DMS114 treated with DMSO at 0.1 percent for 48 hours (cell line): ENCODE measurements at regions not wholly inside any gene's neighbourhood (a gene's known extent, or its start where the extent isn't known, plus 50 kb on each side); places are given as distances from the start of the nearest gene placed in this dataset.
"Not testable (repeated sequence)": the region's sequence is repeated elsewhere in the genome, so short reads cannot be mapped to it uniquely, and the experiment has no call there.

Experiments used
- DNase-seq: peaks from one replicate; lab custom pipeline; 2025; ENCODE audit not compliant: unreplicated experiment; lab: John Stamatoyannopoulos, UW

GRCh38 chr1:187038784-187039183 is 210.0 kb downstream of the PLA2G4A start:
- DNase-seq: no peak

GRCh38 chr1:187041104-187041503 is 212.4 kb downstream of the PLA2G4A start:
- DNase-seq: no peak

- DNase-seq: no peak
Measured at GRCh38 chr1:187042538-187042937, 213.8 kb downstream of the PLA2G4A start.

- not testable (repeated sequence) for DNase-seq
Measured at GRCh38 chr1:187043433-187043832, 214.7 kb downstream of the PLA2G4A start.

GRCh38 chr1:187044411-187044810 is 215.7 kb downstream of the PLA2G4A start:
- DNase-seq: no peak

GRCh38 chr1:187045371-187045770 is 216.6 kb downstream of the PLA2G4A start:
- no peak for DNase-seq

- DNase-seq: no peak
Measured at GRCh38 chr1:187046293-187046692, 217.5 kb downstream of the PLA2G4A start.

- DNase-seq: no peak
Measured at GRCh38 chr1:187047298-187047697, 218.5 kb downstream of the PLA2G4A start.

- DNase-seq: peak; percentile 59
Measured at GRCh38 chr1:187051618-187052232, 223.0 kb downstream of the PLA2G4A start.

- DNase-seq: no peak
Measured at GRCh38 chr1:187053876-187054275, 225.1 kb downstream of the PLA2G4A start.

GRCh38 chr1:187054862-187055757 is 226.4 kb downstream of the PLA2G4A start:
- DNase-seq: no peak

- no peak for DNase-seq
Measured at GRCh38 chr1:187063271-187063670, 234.5 kb downstream of the PLA2G4A start.

- no peak for DNase-seq
Measured at GRCh38 chr1:187067160-187067559, 238.4 kb downstream of the PLA2G4A start.

GRCh38 chr1:187070076-187070475 is 241.3 kb downstream of the PLA2G4A start:
- DNase-seq: no peak

GRCh38 chr1:187072262-187073034 is 243.7 kb downstream of the PLA2G4A start:
- DNase-seq: not testable (repeated sequence)

GRCh38 chr1:187073035-187073560 is 244.3 kb downstream of the PLA2G4A start:
- DNase-seq: not testable (repeated sequence)

- DNase-seq: not testable (repeated sequence)
Measured at GRCh38 chr1:187073634-187074245, 245.0 kb downstream of the PLA2G4A start.

- no peak for DNase-seq
Measured at GRCh38 chr1:187074445-187075048, 245.8 kb downstream of the PLA2G4A start.

GRCh38 chr1:187076922-187077321 is 248.2 kb downstream of the PLA2G4A start:
- no peak for DNase-seq

GRCh38 chr1:187078321-187078720 is 249.6 kb downstream of the PLA2G4A start:
- no peak for DNase-seq
